ENCODE measurements at regions not wholly inside any gene's neighbourhood (a gene's known extent, or its start where the extent isn't known, plus 50 kb on each side); places are given as distances from the start of the nearest gene placed in this dataset.

DNA sequence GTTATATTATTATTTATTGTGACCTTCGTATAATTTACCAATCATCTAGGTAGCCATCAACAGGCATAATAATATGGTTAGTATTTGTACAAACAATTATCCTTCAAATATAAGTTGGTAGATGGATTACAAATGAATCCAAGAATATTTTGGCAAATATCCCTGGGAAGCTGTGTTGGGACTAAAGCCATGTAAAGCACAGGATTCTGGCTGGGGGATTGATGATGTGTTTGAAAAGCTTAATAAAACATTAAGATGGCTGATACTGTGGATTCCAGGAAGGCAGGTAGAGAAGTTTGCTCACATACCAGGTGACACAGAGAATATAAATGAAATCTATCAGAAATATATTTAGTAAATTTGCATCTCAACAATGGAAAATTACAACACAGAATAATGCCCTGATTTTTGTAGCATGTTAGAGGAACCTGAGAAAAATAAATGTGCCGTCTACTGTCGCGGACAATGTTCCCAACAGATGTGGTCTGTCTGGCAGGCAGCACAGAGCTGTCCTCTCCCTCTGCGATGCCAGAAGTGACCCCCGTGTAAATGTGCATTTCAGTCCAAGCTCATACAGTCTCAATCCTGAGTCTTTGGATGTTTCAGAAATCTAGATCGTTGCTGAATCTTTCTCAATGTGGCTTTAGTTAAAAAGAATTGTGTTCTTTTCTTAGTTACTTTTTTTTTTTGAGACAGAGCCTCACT, 125.0 kb downstream of the TEX36 start:
- Histone ChIP-seq H3K4me3 (replicated peaks; ENCODE audit: low read depth, low read length) (no peak overlapping the region), H3K36me3 (ENCODE audit: control insufficient read depth, insufficient read depth, low read length) (no peaks in the 10 kb centered on the region), H3K27me3 (replicated peaks; ENCODE audit: control insufficient read depth, insufficient read depth, low read length) (no peaks in the 10 kb centered on the region; the same call in 1 of the 2 replicates)
- DNase-seq (ENCODE audit: extremely low read depth, insufficient read length), result no peak
- TF ChIP-seq, protein P1, sequence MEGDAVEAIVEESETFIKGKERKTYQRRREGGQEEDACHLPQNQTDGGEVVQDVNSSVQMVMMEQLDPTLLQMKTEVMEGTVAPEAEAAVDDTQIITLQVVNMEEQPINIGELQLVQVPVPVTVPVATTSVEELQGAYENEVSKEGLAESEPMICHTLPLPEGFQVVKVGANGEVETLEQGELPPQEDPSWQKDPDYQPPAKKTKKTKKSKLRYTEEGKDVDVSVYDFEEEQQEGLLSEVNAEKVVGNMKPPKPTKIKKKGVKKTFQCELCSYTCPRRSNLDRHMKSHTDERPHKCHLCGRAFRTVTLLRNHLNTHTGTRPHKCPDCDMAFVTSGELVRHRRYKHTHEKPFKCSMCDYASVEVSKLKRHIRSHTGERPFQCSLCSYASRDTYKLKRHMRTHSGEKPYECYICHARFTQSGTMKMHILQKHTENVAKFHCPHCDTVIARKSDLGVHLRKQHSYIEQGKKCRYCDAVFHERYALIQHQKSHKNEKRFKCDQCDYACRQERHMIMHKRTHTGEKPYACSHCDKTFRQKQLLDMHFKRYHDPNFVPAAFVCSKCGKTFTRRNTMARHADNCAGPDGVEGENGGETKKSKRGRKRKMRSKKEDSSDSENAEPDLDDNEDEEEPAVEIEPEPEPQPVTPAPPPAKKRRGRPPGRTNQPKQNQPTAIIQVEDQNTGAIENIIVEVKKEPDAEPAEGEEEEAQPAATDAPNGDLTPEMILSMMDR (IDR thresholded peaks at IDR 0.05; ENCODE audit: insufficient read depth, low read length, poor library complexity, severe bottlenecking), result no peak

DNA sequence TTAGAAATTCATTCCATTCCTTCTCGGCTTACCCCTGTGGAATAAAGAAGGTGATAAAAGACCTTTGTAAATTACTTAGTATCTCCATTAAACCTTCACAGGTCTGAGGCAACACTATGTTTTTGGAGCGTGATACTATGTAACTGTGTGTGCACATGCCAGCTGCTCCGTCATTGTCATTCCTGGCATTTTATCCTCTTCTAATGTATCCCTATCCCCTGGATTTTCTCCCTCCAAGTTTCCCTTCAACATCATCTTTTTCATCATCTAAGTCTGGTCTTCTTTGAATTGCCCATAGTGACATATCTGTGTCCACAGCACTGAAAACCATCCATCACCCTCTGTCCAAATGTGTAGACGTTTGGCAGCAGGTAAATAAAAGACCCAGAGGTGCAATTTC, 125.7 kb downstream of the TEX36 start:
- TF ChIP-seq, protein P1 (IDR thresholded peaks at IDR 0.05; ENCODE audit: insufficient read depth, low read length, poor library complexity, severe bottlenecking), result no peak
- Histone ChIP-seq H3K4me3 (replicated peaks; ENCODE audit: low read depth, low read length) (no peak overlapping the region), H3K27me3 (replicated peaks; ENCODE audit: control insufficient read depth, insufficient read depth, low read length) (no peaks in the 10 kb centered on the region; the same call in 1 of the 2 replicates), H3K36me3 (ENCODE audit: control insufficient read depth, insufficient read depth, low read length) (no peaks in the 10 kb centered on the region)
- DNase-seq (ENCODE audit: extremely low read depth, insufficient read length), result no peak

DNA sequence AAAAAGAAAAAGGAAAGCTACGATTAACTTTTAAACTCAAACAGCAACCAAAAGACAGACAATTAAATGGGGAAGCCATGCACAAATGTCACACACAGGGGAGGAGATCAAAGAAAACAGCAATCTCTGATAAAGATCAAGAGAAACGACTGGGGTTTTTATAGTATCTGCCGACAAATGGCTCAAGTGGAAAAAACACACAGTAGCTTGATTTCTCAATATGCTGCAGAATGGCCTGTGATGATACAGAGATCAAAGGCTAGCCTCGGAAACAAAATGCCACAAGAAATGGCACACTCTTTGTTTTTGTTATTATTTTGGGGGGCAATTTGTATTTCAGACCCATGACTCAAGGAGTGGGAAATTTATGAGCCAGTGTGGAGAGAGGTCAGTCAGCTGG, 126.1 kb downstream of the TEX36 start:
- no peak for DNase-seq (ENCODE audit: extremely low read depth, insufficient read length)
- H3K27me3 ChIP-seq (replicated peaks; ENCODE audit: control insufficient read depth, insufficient read depth, low read length), result no peaks in the 10 kb centered on the region; the same call in 1 of the 2 replicates
- H3K4me3 ChIP-seq (replicated peaks; ENCODE audit: low read depth, low read length), result no peak overlapping the region
- H3K36me3 ChIP-seq (ENCODE audit: control insufficient read depth, insufficient read depth, low read length), result no peaks in the 10 kb centered on the region
- TF ChIP-seq, protein P1 (IDR thresholded peaks at IDR 0.05; ENCODE audit: insufficient read depth, low read length, poor library complexity, severe bottlenecking), result no peak

DNA sequence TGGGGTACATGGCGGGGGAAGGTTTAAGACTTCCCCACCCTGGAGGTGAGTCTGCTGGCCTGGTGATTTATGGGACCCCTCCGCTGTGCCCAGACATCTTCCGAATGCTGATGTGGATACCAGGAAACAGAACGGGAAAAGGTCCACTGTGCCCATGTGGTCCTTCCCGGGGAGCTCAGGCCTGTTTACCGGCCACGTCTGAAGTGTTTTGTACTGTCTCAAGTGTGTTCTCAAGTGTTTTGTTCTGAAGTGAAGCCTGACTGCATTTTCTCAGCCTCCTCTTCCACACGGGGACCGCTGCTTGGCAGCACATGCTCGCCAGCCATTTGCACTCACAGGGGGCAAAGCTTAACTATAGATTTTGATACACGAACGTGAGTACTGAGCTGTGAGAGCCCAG, 127.2 kb downstream of the TEX36 start:
- no peak overlapping the region for H3K4me3 ChIP-seq (replicated peaks; ENCODE audit: low read depth, low read length)
- H3K27me3 ChIP-seq (replicated peaks; ENCODE audit: control insufficient read depth, insufficient read depth, low read length), result no peaks in the 10 kb centered on the region; the same call in 1 of the 2 replicates
- TF ChIP-seq, protein P1 (IDR thresholded peaks at IDR 0.05; ENCODE audit: insufficient read depth, low read length, poor library complexity, severe bottlenecking), result no peak
- H3K36me3 ChIP-seq (ENCODE audit: control insufficient read depth, insufficient read depth, low read length), result no peaks in the 10 kb centered on the region
- DNase-seq (ENCODE audit: extremely low read depth, insufficient read length), result no peak

DNA sequence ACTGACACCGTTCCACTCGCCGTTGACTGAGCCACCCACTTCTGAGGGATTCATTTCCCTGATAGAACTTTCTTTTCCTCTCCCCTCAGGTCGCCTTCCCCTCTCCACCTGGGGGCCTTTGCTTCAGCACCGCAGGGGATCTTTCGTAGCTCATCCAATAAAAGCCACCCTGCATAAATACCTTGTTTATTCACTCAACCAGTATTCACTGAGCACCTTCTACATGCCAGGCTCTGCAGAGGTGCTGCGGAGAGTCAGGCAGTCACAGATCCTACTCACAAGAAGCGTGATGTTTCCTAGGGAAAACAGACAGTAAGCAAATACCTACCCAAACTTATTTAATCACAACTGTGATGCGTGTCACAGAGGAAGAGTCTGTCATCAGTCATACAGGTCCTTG, 127.7 kb downstream of the TEX36 start:
- TF ChIP-seq, protein P1 (IDR thresholded peaks at IDR 0.05; ENCODE audit: insufficient read depth, low read length, poor library complexity, severe bottlenecking), result no peak
- no peaks in the 10 kb centered on the region for H3K36me3 ChIP-seq (ENCODE audit: control insufficient read depth, insufficient read depth, low read length)
- no peaks in the 10 kb centered on the region; the same call in 1 of the 2 replicates for H3K27me3 ChIP-seq (replicated peaks; ENCODE audit: control insufficient read depth, insufficient read depth, low read length)
- DNase-seq (ENCODE audit: extremely low read depth, insufficient read length), result no peak
- H3K4me3 ChIP-seq (replicated peaks; ENCODE audit: low read depth, low read length), result no peak overlapping the region
